Fibroblast of villous mesenchyme (primary cell): ENCODE measurements at regions not wholly inside any gene's neighbourhood (a gene's known extent, or its start where the extent isn't known, plus 50 kb on each side); places are given as distances from the start of the nearest gene placed in this dataset.

ENCODE experiments used
- DNase-seq: peaks from one replicate; pipeline ENCODE4 v3.0.0-alpha.2; 2010; ENCODE audit warnings: low read depth
- H3K4me3 ChIP-seq: 2 replicates; pipeline ENCODE4 v1.5.1; 2011; ENCODE audit warnings: low read depth, mild to moderate bottlenecking, low read length
- TF ChIP-seq, protein P1 (sequence below): IDR thresholded peaks from 2 replicates; pipeline ENCODE4 v1.5.1; 2012; ENCODE audit warnings: low read depth, mild to moderate bottlenecking, low read length; ENCODE audit not compliant: insufficient read depth

DNA sequence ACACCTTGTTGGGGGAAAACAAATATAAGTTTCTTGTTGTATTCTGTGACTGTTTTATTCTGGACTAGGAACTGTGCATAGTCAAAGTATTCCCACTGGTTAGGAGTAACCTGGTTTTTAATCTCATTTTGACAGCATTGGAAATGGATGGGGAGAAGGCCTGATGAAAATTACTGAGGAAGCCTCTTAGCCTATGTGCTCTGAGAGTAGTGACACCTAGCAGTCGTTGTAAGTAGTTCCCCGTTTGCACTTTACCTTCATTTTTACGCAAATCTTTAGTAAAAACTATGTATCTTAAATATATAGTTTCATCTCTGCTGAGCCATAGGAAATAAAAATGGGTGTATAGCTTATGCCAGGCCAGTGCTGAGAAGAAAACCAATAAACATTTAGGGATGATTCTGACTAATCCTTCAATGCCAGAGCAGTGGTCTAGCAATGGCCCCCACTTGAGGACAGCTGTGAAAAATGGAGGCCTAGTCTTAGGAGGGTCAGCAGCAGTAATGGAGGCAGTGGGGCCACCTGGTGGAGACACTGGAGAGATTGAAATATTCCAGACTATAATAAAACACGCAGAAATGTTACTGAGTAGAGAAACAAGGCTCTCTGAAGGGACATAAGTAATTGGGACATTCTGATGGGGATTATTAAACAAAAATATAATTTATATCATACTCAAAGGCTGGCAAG, 133.2 kb upstream of the NOVA1 start:
- peak; percentile 16 for DNase-seq
- no peak overlapping the region for H3K4me3 ChIP-seq
- TF ChIP-seq, protein P1, sequence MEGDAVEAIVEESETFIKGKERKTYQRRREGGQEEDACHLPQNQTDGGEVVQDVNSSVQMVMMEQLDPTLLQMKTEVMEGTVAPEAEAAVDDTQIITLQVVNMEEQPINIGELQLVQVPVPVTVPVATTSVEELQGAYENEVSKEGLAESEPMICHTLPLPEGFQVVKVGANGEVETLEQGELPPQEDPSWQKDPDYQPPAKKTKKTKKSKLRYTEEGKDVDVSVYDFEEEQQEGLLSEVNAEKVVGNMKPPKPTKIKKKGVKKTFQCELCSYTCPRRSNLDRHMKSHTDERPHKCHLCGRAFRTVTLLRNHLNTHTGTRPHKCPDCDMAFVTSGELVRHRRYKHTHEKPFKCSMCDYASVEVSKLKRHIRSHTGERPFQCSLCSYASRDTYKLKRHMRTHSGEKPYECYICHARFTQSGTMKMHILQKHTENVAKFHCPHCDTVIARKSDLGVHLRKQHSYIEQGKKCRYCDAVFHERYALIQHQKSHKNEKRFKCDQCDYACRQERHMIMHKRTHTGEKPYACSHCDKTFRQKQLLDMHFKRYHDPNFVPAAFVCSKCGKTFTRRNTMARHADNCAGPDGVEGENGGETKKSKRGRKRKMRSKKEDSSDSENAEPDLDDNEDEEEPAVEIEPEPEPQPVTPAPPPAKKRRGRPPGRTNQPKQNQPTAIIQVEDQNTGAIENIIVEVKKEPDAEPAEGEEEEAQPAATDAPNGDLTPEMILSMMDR = peak; percentile 48

DNA sequence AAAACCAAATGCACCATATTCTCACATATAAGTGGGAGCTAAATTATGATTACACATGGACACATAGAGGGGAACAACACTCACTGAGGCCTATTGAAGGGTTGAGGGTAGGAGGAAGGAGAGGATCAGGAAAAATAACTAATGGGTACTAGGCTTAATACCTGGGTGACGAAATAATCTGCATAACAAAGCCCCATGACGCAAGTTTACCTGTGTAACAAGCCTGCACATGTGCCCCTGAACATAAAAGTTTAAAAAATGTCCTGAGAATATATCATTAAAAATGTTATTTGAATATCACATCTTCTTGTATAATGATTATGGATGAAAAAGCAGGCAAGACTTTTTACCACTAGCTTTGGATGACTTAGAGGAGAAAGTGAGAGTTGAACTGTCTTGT, 138.0 kb upstream of the NOVA1 start:
- no peak overlapping the region for H3K4me3 ChIP-seq
- no peak for DNase-seq

DNA sequence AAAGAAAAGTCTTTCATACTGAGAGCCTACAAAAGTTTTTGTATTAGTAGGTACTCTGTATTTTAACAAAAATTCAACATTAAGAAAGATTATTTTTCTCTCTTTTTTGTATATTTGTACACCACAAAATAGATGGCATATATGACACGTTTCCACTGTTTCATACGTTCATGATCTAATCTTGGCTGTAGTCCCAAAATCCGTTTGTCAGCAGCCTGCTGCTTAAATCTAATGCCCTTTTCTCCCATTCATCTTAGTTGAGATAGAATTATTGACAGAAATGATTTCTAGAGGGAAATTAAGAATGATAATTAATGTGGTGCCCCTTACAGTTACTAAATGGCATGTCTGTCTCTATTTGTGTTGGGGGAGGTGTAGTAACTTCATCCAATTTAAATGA, 140.7 kb upstream of the NOVA1 start:
- H3K4me3 ChIP-seq = no peak overlapping the region
- TF ChIP-seq, protein P1 = no peak
- DNase-seq = no peak

More for the DNA sequence above, 138.0 kb upstream of the NOVA1 start:
- TF ChIP-seq, protein P1 = no peak

DNA sequence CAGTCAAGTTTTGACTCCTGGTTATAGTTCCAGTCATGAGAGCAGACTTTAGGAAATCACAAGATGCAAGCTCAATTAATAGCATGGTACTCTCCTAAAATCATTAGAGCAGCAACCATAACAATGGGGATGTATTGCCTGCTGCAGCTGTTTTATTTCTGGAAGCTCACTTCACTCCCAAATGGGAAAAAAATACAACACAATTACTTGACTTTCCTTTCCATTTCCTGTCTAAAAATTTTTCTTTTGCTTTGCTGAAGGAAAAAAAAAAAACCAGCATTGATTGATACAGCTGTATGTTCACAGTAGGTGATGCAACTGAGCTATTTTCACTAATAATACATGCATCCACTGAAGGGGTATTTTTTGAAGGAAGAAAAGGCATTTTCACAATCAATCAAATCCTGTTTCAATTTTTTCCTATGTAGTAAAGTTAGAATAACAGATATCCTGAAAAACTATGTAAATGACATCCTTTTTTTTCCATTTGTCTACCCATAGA, 143.9 kb upstream of the NOVA1 start:
- H3K4me3 ChIP-seq = no peak overlapping the region
- TF ChIP-seq, protein P1 = no peak
- DNase-seq = no peak

DNA sequence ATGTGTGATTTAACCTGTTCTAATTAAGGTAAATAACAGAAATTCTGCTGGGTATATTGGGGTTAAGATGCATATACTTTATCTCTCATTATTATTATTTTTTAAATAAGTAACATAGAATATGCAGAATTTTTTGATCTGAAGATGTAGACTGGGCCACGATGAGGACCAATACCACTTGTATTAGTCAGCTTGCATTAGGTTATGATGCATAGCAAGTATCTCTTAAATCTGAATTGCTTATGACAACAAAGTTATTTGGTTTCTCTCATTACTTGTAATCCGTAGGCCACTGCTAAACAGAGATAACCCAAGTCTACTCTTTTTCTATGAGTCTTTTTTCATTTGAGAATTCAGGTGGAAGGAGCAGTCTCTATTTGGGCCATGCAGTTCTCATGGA, 145.5 kb upstream of the NOVA1 start:
- no peak overlapping the region for H3K4me3 ChIP-seq
- TF ChIP-seq, protein P1 = no peak
- DNase-seq = no peak

DNA sequence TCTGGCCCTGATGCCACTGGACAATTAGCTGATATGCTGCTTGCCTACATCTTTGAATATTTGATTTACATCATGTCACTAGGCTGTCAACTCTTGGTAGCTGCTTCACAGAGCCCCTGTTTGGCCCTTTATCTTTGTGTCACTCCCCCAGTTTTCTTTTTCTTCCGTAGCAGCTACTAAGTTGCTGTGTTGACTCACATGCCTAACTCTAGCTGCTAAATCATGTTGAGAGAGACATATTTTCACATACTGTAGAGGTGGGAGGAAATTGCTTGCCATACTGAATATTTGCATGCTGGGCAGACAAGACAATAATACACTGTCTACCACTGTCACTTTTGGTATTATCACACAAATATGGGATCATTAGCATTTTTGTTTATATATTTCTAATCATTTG, 147.1 kb upstream of the NOVA1 start:
- TF ChIP-seq, protein P1 = no peak
- DNase-seq = no peak
- no peak overlapping the region for H3K4me3 ChIP-seq

DNA sequence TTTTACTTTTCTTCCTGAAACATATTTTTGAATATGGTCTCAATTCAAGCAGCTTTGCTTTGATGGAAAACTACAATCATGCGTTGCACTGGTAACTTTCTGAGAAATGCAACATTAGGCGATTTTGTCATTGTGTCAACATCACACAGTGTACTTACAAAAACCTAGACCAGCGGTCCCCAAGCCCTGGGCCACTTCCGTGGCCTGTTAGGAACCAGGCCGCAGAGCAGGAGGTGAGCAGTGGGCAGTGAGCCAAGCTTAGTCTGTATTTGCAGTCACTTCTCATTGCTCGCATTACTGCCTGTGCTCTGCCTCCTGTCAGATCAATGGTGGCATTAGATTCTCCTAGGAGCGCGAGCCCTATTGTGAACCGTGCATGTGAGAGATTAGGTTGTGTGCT, 163.7 kb upstream of the NOVA1 start:
- no peak for DNase-seq
- TF ChIP-seq, protein P1 = no peak
- H3K4me3 ChIP-seq = no peak overlapping the region
